SIG-M5 treated with dmso at 0.1 percent for 504 hours (cell line): ENCODE measurements at regions not wholly inside any gene's neighbourhood (a gene's known extent, or its start where the extent isn't known, plus 50 kb on each side); places are given as distances from the start of the nearest gene placed in this dataset.
"Not testable (repeated sequence)": the region's sequence is repeated elsewhere in the genome, so short reads cannot be mapped to it uniquely, and the experiment has no call there.

Experiments
- DNase-seq: peaks from one replicate; lab custom pipeline; 2025; ENCODE audit not compliant: unreplicated experiment; lab: John Stamatoyannopoulos, UW

DNA sequence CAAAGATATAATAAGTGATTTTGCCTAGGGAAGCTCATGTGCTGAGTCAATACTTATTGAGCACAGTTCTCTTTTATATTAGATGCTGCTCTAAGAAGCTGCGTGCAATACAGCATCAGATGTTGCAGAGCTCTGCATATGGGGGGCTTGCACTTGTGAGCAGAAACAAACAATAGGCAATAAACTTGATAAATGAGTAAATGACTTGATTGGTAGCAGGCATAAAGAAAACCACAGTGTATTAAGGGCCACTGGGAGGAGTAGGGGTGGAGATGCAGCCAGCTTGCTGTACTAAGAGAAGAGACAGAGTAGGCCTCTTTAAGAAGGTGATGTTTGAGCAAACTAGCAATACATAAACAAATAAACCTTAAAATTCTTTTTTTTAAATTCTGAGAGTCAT is 598.5 kb upstream of the ADAMTS5 start:
- no peak for DNase-seq

DNA sequence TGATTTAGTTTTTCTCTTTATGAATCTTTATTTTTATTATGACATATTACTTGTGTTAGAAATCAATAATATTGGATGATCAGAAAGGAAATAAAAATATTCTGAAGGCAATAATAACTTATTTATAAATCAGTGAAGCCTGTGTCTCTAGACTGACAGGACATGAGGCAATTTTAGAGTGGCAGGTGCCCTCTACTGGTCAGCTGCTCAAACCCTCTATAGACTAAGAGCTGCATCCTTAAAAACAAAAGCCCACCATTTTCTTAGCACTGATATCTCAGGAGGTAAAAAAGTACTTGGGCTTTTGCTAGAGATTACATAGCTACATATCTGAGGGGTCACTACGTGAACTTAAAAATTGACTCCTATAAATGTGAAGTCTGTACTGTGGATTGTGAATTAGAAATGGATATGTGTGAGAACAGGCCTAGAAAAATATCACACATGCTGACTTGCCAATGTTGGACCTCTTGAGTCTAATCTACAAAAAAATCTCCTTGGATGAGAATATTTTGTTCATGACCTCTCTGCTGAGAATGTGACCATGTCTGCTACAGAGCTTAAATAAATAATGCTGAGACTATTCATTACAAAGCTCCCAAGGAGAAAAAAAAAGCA is 597.9 kb upstream of the ADAMTS5 start:
- DNase-seq, result peak; percentile 45

DNA sequence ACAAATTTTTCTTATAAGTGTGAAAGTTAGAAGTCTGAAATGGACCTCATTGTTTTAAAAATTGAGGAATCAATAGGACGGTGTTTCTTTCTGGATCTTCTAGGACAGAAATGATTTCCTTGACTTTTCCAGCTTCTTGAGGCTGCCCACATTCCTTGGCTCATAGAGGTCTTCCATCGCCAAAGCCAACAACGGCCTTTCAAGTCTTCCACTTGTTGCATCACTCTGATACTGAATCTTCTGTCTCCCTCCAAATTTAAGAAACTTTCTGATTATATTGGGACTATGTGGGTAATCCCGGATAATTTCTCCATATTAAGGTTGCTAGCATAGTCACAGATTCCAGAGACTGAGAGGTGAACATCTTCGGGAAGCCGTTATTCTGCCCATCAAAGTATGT is 595.4 kb upstream of the ADAMTS5 start:
- DNase-seq, result no peak

DNA sequence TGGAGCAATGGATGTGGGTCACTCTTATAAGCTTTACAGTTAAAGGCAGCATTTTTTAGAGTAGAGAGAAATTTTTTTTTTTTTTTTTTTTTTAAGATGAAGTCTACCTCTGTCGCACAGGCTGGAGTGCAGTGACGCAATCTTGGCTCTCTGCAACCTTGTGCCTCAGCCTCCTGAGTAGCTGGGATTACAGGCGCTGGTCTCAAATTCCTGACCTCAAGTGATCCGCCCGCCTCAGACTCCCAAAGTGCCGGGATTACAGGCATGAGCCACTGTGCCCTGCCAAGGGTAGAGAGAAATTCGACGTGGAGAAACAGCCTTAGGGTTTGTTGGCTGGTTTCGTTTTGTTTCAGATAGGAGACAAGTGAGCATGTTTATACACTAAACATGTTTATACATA is 594.2 kb upstream of the ADAMTS5 start:
- DNase-seq, result no peak

DNA sequence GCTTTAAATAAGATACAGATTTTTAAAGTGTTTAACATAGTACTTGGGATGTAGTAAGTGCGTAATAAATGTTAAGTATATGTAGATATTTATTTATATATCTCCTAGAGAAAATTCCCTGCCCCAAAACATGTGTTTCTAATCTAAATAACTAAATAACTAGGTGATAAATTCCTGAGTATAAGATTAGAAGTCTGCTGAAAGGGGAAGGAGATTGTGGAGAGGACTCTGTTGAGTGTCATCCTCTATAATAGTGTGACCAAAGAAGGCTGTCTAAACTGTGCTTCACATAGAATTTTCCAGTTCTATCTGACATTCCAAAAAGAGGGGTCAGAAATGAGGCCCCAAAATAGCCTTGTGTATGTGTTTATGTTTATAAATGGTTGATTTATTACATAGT is 590.5 kb upstream of the ADAMTS5 start:
- no peak for DNase-seq

DNA sequence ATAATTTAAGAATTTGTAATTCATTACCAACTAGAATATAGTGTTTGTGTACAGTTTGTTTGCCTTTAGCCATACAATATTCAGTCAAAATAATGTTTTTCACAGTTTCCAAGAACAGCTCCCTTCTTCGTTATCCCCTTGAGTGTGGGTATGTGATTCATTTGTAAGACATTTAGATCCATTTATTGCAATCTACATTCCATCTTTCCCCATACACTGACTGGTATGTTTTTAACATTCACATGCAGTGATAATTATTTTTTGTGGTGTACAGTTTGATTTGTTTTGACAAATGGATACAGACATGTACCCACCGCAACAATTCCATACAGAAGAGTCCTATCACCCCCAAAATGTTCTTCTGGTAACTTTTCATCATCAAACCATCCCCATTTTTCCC is 589.1 kb upstream of the ADAMTS5 start:
- DNase-seq, result no peak

DNA sequence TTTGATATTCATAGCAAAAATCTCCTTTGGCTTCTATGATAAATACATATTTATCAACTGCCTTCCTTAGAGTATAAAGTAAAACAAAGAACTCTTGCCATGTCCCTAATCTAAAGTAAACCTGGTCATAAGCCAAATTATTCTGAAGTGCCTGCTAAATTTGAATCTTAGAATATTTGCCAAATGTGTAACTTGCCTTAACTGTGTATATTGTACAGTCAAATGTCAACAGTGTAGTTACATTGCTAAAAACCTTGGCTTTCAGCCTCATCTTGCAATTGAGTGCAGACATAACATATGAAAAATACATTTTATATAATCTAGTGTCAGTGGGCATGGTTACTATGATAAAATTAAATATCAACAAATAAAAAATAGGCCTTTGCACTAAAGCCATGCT is 583.4 kb upstream of the ADAMTS5 start:
- no peak for DNase-seq

DNA sequence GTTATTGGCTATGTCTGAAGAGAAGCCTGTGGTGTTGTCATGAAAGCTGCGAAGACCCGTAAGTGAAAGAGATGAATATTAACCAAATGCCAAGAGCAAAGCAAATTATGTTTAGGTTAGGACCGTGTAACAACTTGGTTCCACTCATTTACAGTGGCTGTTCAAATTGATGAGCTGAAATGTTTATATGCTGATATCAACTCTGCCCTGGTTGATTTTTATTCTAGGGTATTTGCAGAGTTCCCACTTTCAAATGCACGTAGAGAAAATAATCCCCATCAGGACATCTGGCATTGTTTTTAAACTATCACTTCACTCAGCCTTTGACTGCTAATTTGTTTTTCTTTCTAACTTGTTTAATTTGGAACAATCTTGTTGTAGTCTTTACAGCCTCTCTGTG is 581.6 kb upstream of the ADAMTS5 start:
- DNase-seq, result no peak

DNA sequence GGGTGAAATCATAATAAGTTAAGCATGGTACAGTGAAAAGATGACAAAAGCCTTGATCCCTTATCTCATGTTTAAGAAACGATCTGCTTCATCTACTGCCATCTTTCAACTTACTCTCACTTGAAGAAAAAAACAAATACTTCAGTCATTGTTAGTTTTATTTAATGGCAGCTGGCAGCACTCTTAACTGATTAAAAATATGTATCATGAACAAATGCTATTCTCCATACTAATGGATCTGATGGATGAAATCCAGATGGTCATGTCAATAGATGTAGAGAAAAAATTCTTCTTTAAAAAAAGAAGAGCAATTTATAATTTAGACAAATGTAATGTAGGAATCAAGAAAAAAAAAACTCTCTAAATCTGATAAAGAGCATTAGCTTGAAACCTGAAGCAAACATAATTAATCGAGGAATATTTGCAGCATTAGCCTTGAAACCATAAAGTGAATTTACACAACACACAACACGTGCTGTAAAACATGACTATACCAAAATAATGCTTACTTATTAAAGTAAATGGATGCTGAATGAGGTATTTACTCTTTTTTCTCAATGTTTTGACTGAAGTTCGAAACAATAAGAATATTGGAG is 579.0 kb upstream of the ADAMTS5 start:
- no peak for DNase-seq

DNA sequence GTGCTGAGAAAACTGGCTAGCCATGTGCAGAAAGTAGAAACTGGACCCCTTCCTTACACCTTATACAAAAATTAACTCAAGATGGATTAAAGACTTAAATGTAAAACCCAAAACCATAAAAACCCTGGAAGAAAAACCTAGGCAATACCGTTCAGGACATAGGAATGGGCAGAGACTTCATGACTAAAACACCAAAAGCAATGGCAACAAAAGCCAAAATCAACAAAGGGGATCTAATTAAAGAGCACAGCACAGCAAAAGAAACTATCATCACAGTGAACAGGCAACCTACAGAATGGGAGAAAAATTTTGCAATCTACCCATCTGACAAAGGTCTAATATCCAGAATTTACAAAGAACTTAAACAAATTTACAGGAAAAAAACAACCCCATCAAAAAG is 575.2 kb upstream of the ADAMTS5 start:
- not testable (repeated sequence) for DNase-seq

DNA sequence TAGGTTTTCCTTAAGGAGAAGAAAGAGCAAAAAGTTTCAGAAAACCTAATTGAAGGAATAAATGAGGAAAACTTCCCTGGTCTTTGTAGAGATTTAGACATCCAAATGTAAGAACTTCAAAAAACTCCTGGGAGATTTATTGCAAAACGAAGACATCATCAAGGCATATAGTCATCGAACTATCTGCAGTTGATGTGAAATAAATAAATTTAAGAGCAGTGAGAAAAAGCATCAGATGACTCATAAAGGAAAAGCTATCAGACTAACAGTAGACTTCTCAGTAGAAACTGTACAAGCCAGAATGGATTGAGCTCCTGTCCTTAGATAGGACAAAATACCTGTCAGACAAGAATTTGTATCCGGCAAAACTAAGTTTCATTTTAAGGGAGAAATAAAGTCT is 569.4 kb upstream of the ADAMTS5 start:
- no peak for DNase-seq

DNA sequence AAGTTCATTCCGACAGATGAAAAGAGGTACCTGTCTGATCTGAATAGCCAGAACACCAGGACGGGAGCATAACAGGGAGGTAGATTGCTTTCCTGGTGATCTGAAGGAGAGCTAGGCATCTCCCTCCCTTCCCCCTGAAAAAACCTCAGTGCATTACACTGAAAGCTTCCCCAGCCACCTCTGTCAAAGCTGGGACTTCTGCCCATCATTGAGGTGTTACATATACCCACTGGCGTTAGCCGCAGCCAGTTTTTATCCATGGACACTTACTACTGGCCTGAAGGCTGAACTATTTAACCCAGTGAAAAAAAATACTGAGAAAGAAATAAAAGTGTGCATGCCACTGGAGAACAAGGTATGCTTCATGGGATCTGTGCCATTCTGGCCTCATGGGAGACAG is 568.3 kb upstream of the ADAMTS5 start:
- DNase-seq, result no peak

DNA sequence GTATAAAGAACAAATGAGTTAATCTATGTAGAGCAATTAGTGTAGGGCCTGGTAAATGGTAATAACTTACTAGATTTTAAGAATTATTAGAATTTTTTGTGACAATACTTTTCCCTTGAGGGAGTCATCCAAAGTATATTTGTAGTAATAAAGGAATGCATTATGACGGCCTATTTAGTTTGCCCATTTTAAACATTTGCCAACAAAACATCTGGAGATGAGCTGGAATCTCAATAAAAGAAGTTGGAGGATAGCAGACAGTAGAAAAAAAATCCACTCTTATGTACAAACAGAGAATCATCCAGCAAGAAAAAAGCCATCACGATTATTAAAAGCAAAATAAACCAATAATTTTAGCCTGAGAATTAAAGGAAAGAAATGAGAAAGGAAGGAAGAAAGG is 567.3 kb upstream of the ADAMTS5 start:
- no peak for DNase-seq

DNA sequence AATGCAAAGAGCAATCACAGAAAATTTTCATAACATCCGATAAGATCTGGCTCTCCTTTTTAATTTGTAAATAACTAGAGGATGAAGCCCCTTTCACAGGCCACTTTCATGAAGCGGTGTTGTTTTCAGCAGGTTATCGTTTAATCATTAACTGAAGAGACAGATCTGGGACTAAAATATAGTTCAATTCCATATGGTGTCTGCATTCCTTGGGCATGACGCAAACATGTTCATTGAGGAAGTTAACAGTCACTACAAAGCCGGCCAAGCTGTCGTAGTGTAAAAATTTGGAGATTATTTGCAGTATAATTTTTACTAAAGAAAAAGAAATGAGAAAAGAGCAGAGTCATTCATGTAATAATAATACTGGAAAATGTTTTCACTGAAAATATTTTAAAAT is 565.2 kb upstream of the ADAMTS5 start:
- no peak for DNase-seq

DNA sequence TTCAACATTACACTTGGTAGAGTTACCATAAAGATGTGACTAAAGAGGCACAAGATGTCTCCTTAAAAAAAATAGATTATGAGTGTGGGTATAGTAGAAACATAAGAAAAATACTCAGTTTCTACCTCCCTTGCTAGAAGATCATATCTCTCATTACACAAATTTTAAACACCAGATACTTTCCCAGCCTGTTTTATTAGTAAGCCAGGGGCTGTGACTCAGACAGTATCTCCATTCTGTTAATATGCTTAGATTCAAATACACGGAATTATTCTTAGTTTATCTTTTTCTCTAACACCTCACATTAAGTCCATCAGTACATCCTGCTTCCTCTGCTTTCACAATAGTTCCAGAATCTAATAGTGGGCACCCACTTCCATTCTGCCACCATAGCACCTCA is 561.8 kb upstream of the ADAMTS5 start:
- no peak for DNase-seq

DNA sequence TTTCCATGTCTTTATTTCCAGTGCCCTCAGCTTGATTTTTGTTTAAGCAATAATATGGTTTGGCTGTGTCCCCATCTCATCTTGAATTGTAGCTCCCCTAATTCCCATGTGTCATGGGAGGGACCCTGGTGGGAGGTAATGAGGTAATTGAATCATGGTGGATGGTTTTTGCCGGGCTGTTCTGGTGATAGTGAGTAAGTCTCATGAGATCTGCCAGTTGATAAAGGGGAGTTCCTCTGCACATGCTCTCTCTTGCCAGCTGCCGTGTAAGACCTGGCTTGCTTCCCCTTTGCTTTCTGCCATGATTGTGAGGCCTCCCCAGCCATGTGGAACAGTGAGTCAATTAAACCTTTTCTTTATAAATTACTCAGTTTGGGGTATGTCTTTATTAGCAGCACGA is 559.6 kb upstream of the ADAMTS5 start:
- DNase-seq, result no peak

DNA sequence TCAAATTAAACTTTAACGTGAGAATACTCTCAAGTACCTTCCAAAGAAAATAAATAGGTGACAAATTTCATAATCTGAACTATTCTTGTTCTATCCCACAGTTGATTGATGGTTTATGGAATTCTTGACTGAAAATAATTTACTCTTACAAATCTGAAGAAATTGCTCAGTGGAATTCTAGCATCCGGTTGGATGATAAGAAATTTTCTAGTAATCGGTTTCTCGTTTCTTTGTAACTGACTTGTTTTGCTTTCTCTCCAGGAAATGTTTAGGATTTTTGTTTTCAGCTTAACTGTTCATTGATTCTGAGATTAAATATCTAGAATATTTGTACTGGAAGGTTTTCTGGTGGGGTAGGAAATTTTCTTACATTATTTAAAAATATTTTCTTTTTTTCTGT is 558.9 kb upstream of the ADAMTS5 start:
- no peak for DNase-seq

DNA sequence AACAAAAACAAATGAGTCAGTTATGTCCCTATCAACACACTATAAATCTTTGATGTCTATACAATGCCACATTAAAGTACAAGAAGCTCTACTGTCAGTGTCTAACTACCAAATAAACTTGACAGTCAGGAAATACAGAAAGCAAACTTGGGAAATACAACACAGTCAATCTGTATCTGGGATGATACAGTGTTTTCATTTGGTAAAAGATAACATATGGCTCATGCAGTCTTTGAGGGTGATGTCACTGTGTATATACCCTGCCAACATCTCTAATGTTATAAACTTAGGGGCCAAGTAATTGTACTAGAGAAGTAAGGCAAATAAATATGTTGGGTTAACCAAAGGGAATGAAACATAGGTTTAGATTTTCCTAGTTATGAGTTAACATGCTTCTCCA is 552.5 kb upstream of the ADAMTS5 start:
- no peak for DNase-seq

DNA sequence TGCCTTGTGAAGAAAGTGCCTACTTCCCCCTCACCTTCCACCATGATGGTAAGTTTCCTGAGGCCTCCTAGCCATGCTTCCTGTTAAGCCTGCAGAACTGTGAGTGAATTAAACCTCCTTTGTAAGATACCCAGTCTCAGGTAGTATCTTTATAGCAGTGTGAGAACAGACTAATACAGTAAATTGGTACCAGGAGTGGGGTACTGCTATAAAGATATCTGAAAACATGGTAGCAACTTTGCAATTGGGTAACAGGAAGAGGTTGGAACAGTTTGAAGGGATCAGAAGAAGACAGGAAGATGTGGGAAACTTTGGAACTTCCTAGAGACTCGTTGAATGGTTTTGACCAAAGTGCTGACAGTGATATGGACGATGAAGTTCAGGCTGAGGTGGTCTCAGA is 550.3 kb upstream of the ADAMTS5 start:
- DNase-seq, result not testable (repeated sequence)

DNA sequence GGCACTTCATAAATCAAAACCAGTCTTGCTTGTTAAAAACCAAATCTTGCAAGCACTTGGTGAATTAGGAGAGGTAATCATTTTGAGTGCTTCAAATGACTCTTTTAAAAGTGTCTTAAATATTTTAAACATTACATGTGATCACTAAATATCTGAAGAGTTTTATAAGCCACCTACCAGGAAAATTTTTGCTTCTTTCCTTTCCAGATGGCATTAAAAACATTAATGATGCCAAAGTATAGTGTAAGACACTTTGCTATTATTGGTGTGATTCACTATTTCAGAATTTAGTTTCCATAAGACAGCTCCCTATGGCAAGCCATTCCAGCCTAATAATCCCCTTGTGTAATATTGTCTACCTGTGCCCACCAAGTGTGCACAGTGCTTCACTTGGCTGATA is 548.8 kb upstream of the ADAMTS5 start:
- no peak for DNase-seq

DNA sequence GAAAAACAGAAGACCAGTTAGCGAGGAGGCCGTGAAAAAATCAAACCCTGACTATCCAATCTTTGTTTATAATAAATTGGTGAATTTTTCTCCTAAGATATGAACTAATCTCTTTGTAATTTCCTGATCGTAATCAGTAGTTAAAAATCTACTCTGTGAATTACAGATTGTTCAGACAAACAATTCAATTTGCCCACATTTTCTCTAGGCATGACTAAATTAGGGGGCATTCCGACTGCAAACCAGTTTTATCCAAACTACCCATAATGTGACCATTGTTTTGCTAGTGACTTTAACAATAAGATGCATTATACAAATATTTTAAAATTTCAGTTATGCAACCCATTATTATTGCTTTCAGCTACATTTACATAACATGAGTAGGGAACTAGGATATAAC is 546.9 kb upstream of the ADAMTS5 start:
- no peak for DNase-seq

DNA sequence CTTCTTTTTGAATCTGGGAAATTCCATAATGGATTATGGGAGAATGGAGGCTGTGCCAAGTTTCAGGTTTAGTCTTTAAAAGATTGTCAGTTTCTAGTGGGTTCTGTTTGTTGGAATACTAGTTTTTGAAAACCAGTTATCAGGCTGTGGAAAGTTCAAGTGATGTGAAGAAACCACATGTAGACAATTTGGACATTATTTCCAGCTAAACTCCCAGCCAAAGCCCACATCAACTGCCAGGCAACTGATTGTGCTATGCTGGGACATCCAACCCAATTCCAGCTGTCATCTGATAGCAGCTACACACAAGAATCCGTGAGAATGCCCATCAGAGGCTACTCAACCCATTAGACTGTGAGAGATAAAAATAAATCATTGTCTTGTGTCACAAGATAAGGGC is 546.1 kb upstream of the ADAMTS5 start:
- no peak for DNase-seq

DNA sequence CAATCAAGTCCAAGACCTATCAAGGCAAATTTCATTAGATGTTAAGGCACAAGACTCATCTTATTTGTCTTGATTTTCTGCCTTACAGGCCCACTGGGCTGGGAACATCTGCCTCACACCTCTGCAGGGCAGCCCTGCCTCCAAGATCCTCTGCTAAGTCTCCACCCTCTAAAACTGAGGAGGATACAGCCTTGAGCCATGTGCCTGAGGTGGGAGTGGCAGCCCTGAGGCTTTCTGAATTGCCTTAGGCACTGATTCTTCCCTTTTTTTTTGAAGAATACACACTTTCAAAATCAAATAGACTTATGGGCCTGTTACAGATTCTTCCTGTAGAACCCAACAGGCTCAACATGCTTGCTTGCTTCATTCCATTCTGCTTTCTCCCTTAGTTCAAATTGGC is 544.3 kb upstream of the ADAMTS5 start:
- no peak for DNase-seq
